ENCODE measurements at regions not wholly inside any gene's neighbourhood (a gene's known extent, or its start where the extent isn't known, plus 50 kb on each side); places are given as distances from the start of the nearest gene placed in this dataset.
"Not testable (repeated sequence)": the region's sequence is repeated elsewhere in the genome, so short reads cannot be mapped to it uniquely, and the experiment has no call there.

DNA sequence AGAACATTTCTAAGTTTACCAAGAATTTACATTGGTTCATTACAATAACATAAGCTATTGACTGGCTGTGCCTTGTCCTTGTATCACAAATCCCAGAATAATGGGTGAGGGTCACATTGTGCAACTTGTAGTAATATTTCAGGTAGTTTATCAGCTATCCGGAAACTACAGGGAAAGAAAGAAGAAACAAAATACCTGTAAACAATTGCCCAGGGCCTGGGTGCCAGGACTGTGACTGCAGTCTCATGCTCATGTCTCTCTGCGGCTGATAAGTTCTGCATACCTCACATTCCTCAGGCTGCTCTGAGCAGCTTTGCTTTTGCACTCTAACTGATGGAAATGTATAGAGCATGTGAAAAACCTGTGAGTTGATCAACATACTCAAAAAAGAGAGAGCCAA is 131.8 kb upstream of the TRIM24 start:
- POLR2A ChIA-PET = no interaction called here
- no peaks in the 10 kb centered on the region for H3K36me3 Mint-ChIP-seq (ENCODE audit: low read depth)
- H3K4me3 Mint-ChIP-seq = no peak overlapping the region
- no peaks in the 10 kb centered on the region for H3K4me1 Mint-ChIP-seq
- no peaks in the 10 kb centered on the region for H3K27me3 Mint-ChIP-seq
- CTCF ChIA-PET = interaction anchor here (0.6 kb wide), 1 partner anchor 215 kb away, joined by 3 read pairs; no protein-coding TSS in a partner anchor
- H3K9me3 Mint-ChIP-seq = peaks cover 13% of the 10 kb centered on the region
- DNase-seq = no peak
- H3K27ac Mint-ChIP-seq = no peak overlapping the region

- H3K27ac Mint-ChIP-seq; DNase-seq; POLR2A ChIA-PET; H3K4me1 Mint-ChIP-seq; H3K4me3 Mint-ChIP-seq; CTCF ChIA-PET; H3K36me3 Mint-ChIP-seq (ENCODE audit: low read depth); H3K27me3 Mint-ChIP-seq: not testable (repeated sequence)
- peaks cover 14% of the 10 kb centered on the region for H3K9me3 Mint-ChIP-seq
Measured at GRCh38 chr7:138332850-138333249, 127.2 kb upstream of the TRIM24 start.

DNA sequence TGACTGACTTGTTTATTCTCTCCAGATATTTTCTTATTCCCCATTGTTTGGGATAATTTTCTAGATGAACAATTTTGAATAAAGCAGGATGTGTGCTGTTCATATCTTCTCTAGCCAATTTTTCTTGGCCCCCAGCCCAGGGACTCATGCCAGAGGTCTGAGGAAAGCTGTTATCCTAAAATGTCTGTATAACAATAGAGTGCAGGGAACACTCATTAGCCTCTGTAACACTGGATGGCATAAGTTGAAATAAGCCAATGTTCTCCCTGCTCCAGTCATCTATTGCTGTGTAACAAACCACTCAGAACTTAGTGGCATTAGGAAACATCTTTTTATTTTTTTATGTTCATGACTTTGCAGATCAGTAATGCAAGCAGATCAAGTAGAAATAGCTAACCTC is 121.7 kb upstream of the TRIM24 start:
- ChIA-PET POLR2A (no interaction called here), CTCF (no interaction called here)
- H3K4me3 Mint-ChIP-seq = no peak overlapping the region
- H3K9me3 Mint-ChIP-seq = peaks cover 10% of the 10 kb centered on the region
- no peaks in the 10 kb centered on the region for H3K36me3 Mint-ChIP-seq (ENCODE audit: low read depth)
- H3K27ac Mint-ChIP-seq = no peak overlapping the region
- no peaks in the 10 kb centered on the region for H3K27me3 Mint-ChIP-seq
- no peak for DNase-seq
- no peaks in the 10 kb centered on the region for H3K4me1 Mint-ChIP-seq

- H3K4me3 Mint-ChIP-seq; H3K36me3 Mint-ChIP-seq (ENCODE audit: low read depth); DNase-seq; POLR2A ChIA-PET; CTCF ChIA-PET; H3K4me1 Mint-ChIP-seq; H3K9me3 Mint-ChIP-seq; H3K27me3 Mint-ChIP-seq; H3K27ac Mint-ChIP-seq: not testable (repeated sequence)
Measured at GRCh38 chr7:138339229-138339628, 120.8 kb upstream of the TRIM24 start.

DNA sequence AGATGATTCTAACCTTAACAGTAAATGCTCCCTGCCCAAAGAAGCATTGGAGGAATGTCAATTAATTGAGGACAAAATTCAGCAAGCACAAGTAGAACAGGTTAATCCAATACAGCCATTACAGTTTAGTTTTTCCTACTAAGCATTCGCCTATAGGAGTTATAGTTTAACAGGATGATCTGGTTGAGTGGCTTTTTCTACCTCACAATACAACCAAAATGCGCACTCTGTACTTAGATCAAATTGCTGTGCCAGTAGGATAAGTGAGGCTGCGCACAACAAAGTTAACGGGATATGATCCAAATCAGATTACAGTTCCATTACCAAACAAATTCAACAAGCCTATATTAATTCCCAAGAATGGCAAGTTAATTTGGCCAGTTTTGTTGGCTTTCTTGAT is 117.1 kb upstream of the TRIM24 start:
- H3K4me3 Mint-ChIP-seq = no peak overlapping the region
- no peak for DNase-seq
- POLR2A ChIA-PET = no interaction called here
- no peaks in the 10 kb centered on the region for H3K4me1 Mint-ChIP-seq
- H3K27me3 Mint-ChIP-seq = no peaks in the 10 kb centered on the region
- no peak overlapping the region for H3K27ac Mint-ChIP-seq
- peaks cover 9% of the 10 kb centered on the region for H3K9me3 Mint-ChIP-seq
- CTCF ChIA-PET = no interaction called here
- no peaks in the 10 kb centered on the region for H3K36me3 Mint-ChIP-seq (ENCODE audit: low read depth)

GRCh38 chr7:138345567-138345966 is 114.5 kb upstream of the TRIM24 start:
- CTCF ChIA-PET = no interaction called here
- H3K27me3 Mint-ChIP-seq = no peaks in the 10 kb centered on the region

DNA sequence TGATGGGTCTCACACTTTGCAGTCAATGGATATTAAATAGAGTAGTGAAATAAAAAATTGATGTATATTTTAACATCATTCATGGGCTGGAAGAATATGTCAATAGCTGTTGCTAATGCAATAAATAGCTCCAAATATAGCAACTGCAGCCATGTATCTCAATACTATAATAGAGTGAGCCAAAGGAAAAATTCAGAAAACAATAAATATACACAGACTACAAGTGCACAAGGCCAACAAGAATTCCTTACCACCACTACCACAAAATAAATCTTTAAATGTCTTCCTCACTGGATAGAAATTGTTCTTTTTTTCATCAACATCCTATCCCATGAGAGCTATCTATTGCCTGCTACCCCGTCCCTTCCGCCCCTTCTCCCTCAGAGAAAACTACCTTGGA is 113.1 kb upstream of the TRIM24 start:
- Mint-ChIP-seq H3K27me3 (no peaks in the 10 kb centered on the region), H3K4me1 (no peaks in the 10 kb centered on the region), H3K27ac (no peak overlapping the region), H3K36me3 (ENCODE audit: low read depth) (no peaks in the 10 kb centered on the region), H3K4me3 (no peak overlapping the region), H3K9me3 (peaks cover 12% of the 10 kb centered on the region)
- ChIA-PET CTCF (no interaction called here), POLR2A (no interaction called here)
- DNase-seq = no peak

More at GRCh38 chr7:138345567-138345966, 114.5 kb upstream of the TRIM24 start:
- Mint-ChIP-seq H3K9me3 (peaks cover 6% of the 10 kb centered on the region), H3K4me1 (no peaks in the 10 kb centered on the region), H3K27ac (no peak overlapping the region), H3K36me3 (ENCODE audit: low read depth) (no peaks in the 10 kb centered on the region), H3K4me3 (no peak overlapping the region)
- no peak for DNase-seq
- POLR2A ChIA-PET = no interaction called here

- Mint-ChIP-seq H3K27me3 (no peaks in the 10 kb centered on the region), H3K27ac (no peak overlapping the region), H3K36me3 (ENCODE audit: low read depth) (no peaks in the 10 kb centered on the region), H3K4me1 (no peaks in the 10 kb centered on the region), H3K4me3 (no peak overlapping the region), H3K9me3 (peaks cover 12% of the 10 kb centered on the region)
- ChIA-PET POLR2A (no interaction called here), CTCF (no interaction called here)
- no peak for DNase-seq
Measured at GRCh38 chr7:138349841-138350700, 110.0 kb upstream of the TRIM24 start.

GRCh38 chr7:138350701-138351357 is 109.2 kb upstream of the TRIM24 start:
- no peak overlapping the region for H3K27ac Mint-ChIP-seq
- no peaks in the 10 kb centered on the region for H3K36me3 Mint-ChIP-seq (ENCODE audit: low read depth)
- CTCF ChIA-PET = no interaction called here
- H3K4me1 Mint-ChIP-seq = no peaks in the 10 kb centered on the region
- POLR2A ChIA-PET = no interaction called here
- H3K27me3 Mint-ChIP-seq = no peaks in the 10 kb centered on the region
- H3K9me3 Mint-ChIP-seq = peaks cover 10% of the 10 kb centered on the region
- H3K4me3 Mint-ChIP-seq = no peak overlapping the region
- no peak for DNase-seq

GRCh38 chr7:138352570-138353461 is 107.2 kb upstream of the TRIM24 start:
- Mint-ChIP-seq H3K9me3 (peaks cover 7% of the 10 kb centered on the region), H3K4me1 (no peaks in the 10 kb centered on the region), H3K27me3 (no peaks in the 10 kb centered on the region), H3K27ac (no peak overlapping the region), H3K36me3 (ENCODE audit: low read depth) (no peaks in the 10 kb centered on the region), H3K4me3 (no peak overlapping the region)
- DNase-seq = no peak
- ChIA-PET CTCF (interaction anchor here (0.6 kb wide), 1 partner anchor 142 kb away, joined by 4 read pairs; no protein-coding TSS in a partner anchor), POLR2A (no interaction called here)

DNA sequence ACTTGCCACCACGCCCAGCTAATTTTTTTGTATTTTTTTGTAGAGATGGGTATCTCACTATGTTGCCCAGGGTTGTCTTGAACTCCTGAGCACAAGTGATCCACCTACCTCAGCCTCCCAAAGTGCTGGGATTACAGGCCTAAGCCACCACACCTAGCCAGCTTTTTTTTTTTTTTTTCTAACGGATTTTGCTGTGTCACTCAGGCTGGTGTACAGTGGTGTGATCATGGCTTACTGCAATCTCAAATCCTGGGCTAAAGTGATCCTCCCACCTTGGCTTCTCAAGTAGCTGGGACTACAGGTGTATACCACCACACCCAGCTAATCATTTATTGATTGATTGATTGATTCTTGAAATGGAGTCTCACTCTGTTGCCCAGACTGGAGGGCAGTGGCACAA is 106.0 kb upstream of the TRIM24 start:
- ChIA-PET CTCF (no interaction called here), POLR2A (no interaction called here)
- Mint-ChIP-seq H3K4me1 (no peaks in the 10 kb centered on the region), H3K9me3 (peaks cover 7% of the 10 kb centered on the region), H3K27me3 (no peaks in the 10 kb centered on the region), H3K4me3 (no peak overlapping the region), H3K27ac (no peak overlapping the region), H3K36me3 (ENCODE audit: low read depth) (no peaks in the 10 kb centered on the region)
- DNase-seq = no peak

- CTCF ChIA-PET = no interaction called here
- H3K4me3 Mint-ChIP-seq = no peak overlapping the region
- H3K27me3 Mint-ChIP-seq = no peaks in the 10 kb centered on the region
- H3K4me1 Mint-ChIP-seq = no peaks in the 10 kb centered on the region
- H3K9me3 Mint-ChIP-seq = peaks cover 7% of the 10 kb centered on the region
- POLR2A ChIA-PET = no interaction called here
- DNase-seq = no peak
- H3K27ac Mint-ChIP-seq = no peak overlapping the region
- H3K36me3 Mint-ChIP-seq (ENCODE audit: low read depth) = no peaks in the 10 kb centered on the region
Measured at GRCh38 chr7:138355254-138355653, 104.8 kb upstream of the TRIM24 start.

DNA sequence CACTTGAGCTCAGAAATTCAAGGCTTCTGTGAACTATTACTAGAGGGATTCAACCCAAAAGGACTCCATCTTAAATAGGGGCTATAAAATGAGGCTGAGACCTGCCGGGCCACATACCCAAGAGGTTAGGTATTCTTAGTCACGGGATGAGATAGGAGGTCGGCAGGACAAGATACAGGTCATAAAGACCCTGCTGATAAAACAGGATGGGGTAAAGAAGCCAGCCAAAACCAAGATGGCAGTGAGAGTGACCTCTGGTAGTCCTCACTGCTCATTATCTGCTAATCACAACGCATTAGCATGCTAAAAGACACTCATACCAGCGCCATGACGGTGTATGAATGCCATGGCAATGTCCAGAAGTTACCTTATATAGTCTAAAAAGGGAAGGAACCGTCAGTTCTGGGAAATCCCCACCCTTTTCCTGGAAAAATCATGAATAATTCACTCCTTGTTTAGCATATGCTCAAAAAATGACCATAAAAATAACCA is 101.2 kb upstream of the TRIM24 start:
- no peaks in the 10 kb centered on the region for H3K36me3 Mint-ChIP-seq (ENCODE audit: low read depth)
- no peaks in the 10 kb centered on the region for H3K4me1 Mint-ChIP-seq
- ChIA-PET POLR2A (no interaction called here), CTCF (no interaction called here)
- DNase-seq = no peak
- H3K27me3 Mint-ChIP-seq = no peaks in the 10 kb centered on the region
- H3K27ac Mint-ChIP-seq = no peak overlapping the region
- H3K9me3 Mint-ChIP-seq = no peaks in the 10 kb centered on the region
- H3K4me3 Mint-ChIP-seq = no peak overlapping the region

Measured in activated CD4-positive, alpha-beta memory T cell treated with anti-CD3 and anti-CD28 coated beads, Interleukin-2, amount 10 ng/mL, durations not matched to agents 7 days and 5 days (primary cell).